SK-MEL-5 (cell line): ENCODE measurements at regions not wholly inside any gene's neighbourhood (a gene's known extent, or its start where the extent isn't known, plus 50 kb on each side); places are given as distances from the start of the nearest gene placed in this dataset.

Experiments
- DNase-seq: peaks from one replicate; pipeline ENCODE4 v3.0.0-alpha.2; 2016; ENCODE audit warnings: low read depth, low spot score
- in situ Hi-C: cut with HindIII; loops from 2 replicates; pipeline ENCODE4 v1.10.0; 2016; ENCODE audit warnings: low sequenced_read_pairs, high pct_unique_total_duplicates, low pct_unique_long_range_greater_than_20kb

DNA sequence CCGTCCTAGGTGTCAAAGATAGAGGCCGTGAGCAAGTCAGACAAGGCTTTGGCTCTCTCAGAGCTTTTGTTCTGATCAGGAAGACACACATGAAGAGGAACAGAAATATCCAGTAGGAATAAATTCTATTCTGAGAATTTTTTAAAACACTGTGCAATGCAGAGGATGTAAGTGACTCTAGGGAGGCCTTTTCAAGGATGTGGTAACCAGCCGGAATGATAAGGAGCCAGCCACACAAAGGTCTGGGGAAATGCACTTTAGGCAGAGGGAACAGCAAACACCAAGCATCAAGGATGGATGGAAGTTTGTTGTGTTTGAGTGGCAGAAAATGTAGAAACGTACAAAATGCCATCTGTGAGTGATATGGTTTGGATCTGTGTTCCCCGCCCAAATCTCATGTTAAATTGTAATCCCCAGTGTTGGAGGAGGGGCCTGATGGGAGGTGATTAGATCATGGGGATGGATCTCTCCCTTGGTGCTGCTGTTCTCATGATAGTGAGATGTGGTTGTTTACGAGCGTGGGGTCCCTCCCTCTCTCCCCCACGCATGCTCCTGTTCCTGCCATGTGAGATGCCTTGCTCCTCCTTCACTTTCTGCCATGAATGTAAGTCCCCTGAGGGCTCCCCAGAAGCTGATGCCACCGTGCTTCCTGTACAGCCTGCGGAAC, 93.6 kb upstream of the CDYL start:
- in situ Hi-C loops = no loop called here
- no peak for DNase-seq

DNA sequence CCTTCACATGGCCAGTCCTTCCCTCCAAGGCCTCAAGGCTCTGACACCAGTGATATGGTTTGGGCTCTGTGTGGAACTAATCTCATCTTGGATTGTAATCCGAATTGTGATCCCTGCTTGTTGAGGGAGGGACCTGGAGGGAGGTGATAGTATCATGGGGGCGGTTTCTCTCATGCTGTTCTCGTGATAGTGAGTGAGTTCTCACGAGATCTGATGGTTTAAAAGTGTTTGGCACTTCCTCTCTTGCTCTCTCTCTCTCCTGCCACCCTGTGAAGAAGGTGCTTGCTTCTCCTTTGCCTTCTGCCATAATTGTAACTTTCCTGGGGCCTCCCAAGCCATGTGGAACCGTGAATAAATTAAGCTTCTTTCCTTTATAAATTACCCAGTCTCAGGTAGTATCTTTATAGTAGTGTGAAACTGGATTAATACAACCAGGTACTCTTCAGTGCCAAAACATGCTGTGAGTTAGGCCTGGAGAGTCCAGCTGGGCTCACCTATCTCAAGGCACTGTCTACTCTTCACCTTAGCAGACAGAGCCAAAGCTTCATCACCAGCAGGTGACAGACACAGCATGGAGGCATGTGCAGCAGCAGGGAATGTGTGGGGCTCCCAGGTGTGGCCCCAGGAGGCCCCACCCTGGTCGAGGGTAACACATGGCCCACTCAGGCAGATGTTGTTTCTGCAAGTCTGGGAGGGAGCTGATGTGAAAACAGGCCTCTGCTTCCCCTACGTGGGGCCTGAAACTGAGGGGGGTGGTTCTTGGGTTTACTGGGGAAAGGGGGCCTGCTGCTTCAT, 97.5 kb upstream of the CDYL start:
- DNase-seq = no peak
- in situ Hi-C loops = no loop called here

DNA sequence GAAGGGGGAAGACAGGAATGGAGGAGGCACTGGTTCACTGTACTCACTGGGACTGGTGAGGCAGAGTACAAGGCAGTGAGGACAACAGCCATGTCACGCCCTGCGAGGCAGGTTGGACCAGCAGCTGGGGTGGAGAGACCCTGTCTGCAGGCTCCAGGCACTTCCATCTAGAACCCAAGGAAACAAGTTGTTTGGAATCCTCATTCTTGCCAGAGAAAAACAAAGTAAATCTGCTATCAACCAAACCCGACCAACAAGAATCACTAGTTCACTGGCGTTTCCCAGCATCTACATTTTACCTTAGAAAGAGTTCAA, 98.5 kb upstream of the CDYL start:
- DNase-seq = no peak
- in situ Hi-C loops = no loop called here

DNA sequence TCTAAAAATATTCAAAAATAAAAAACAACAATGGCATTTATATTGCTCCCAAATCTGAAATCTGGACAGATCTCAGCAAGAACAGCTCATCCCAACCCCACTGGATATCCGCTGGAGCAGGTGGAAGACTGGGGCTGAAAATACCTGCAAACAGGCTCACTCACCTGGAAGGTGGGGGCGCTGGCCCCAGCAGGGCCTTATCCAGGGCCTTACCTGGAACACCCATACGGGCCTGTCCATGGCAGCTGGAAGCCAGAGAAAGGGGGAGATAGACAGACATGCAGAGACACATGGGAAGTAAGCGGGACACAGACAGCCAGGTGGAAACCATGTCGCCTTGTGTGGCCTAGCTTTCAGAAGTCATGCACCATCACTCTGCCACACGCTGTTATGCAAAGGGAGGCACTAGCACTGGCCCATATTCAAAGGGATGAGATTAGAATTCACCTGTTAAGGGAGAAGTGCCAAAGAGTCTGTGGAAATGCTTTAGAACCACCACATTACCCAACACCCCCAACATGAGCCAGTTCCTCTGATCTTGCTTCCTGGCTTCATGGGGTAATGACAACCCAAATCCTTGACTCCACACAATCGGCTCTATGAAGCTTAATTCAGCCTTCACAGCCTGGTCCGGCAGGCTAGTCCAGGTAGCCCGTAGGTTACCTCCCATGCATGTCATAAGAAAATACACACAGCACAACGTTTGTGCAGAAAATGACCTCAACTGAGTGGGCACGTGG, 99.0 kb upstream of the CDYL start:
- no peak for DNase-seq
- in situ Hi-C loops = no loop called here

DNA sequence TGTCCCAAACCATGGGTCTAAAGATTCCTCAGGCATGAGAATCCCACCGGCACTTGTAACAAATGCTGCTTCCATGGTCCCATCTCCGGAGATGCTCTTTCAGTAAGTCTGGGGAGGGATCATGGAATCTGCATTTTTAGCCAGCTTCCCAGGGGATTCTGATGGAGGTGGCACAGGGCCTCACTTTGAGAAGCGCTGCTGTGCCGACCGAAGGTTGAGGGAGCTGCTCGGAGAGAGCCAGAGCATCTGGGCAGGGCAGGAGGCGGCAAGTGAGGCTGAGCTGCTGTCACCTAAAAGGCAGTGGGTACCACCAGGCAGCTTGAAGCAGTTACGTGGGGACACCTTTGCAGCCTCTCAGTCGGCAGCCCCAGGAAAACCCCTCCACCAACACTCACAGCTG, 100.2 kb upstream of the CDYL start:
- in situ Hi-C loops = no loop called here
- no peak for DNase-seq

DNA sequence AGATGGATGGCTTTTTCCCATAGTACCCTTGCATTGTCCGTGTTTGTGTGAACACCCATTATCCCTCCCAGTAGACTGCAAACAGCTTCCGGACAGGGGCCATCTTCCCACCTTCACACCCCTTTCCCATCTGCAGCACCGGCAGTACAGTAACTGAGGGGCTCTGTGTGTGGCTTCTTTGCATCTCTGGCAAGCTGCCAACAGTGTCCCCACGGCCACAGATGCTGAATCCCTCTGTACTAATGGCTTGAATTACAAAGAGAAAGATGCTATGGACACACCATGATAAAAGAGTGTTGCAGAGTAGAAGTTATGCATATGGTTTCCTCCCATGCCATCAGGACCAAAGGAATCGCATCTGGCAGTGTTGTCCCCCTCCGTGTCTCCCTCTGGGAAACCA, 101.1 kb upstream of the CDYL start:
- in situ Hi-C loops = no loop called here
- no peak for DNase-seq

DNA sequence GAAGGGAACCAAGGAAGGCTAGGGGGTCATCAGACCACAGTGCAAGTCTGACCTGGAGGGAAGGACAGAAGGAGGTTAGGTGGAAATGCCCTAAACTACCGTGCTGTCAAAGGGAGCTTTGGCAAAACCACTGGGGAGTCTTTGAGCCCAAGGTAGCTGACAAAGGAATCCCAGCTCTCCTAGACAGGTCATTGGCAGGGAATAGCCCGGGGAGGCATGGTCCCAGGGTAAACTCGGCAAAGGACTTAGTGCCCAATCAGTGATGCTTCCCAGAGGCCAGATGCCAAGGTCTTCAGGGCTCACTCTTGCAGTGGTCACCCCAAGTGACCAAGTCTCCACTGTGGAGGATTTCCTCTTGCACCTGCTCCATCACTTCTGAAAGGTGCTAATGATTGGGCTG, 102.3 kb upstream of the CDYL start:
- in situ Hi-C loops = no loop called here
- DNase-seq = no peak

DNA sequence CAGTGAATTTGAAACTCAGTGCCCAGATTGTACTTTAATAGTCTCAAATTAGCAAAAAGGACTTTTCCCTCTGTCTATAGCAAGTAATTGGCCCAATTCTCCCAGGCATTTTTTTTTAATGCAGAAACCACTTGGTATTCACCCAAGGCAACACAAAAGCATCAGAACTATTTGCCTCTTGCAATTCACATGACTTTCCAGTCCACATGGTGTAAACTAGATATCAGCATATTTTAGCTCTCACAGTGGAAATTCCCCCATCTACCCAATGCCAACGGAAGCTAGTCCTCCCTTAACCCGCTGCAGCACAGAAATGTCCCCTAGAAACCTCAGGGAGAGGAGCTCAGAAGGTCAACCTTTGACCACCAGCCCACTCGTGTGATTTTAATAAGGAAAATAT, 103.4 kb upstream of the CDYL start:
- no peak for DNase-seq
- in situ Hi-C loops = no loop called here

DNA sequence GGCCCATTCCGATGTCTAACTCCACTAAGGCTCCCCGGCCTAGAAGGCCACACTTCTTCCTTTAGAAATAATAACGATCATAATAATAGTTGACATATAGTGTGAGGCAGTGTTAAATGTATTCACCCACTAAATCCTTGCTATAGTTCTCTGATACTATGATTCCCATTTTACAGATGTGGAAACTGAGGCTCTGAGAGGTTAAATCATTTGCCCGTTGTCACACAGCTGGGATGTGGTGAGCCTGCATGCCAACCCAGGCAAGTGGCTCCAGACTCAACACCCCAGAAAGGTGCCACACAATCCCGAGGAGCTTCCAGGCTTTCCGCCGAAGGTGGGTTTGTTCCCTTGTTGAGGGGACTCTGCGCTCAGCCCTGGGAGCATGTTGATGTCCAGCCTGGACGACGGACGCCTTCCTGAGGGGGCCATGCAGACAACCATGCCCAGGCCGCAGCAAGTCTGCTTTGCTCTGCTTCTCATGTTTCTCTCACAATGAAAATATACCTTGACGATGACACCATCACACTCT, 104.6 kb upstream of the CDYL start:
- no peak for DNase-seq
- in situ Hi-C loops = no loop called here

DNA sequence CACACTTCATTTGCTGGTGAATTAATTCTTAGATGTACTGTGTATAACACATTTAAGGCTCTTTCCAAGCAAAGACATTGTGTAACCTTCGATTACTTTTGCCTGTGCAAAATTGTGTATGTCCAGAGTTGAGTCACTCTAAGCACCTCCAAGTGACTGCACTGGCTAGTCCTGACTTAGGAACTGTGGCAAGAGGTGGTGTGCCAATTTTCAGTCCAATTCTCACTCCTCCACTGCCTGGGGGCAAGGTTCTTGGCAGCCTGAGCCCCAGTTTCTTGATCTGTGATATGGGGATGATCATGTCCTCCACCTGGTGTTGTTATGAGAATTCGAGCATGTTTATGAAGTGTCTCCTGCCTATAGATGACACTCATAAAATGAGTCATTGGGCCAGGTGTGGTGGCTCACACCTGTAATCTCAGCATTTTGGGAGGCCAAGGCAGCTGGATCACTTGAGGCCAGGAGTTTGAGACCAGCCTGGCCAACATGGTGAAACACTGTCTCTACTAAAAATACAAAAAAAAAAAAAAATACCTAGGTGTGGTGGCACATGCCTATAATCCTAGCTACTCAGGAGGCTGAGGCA, 105.3 kb upstream of the CDYL start:
- in situ Hi-C loops = no loop called here

DNA sequence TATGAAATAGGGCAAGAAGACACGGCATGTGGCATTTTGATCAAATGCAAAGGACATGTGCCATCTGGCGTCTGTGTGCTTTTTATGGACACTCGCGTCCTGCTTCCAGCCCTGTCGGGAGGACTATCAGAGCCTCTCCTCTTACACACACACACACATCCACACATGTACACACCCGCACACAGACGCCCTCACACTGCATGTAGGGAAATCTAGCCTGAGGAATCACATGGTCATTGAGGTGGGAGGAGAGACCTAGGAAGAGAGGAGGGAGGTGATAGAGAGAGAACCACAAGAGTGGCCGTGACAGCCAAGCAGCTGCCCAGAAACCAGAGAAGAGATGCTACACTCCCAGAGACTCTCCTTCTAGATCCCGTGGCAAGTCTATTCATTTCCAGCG, 105.9 kb upstream of the CDYL start:
- in situ Hi-C loops = no loop called here
- DNase-seq = no peak

More for the DNA sequence above, 105.3 kb upstream of the CDYL start:
- no peak for DNase-seq

DNA sequence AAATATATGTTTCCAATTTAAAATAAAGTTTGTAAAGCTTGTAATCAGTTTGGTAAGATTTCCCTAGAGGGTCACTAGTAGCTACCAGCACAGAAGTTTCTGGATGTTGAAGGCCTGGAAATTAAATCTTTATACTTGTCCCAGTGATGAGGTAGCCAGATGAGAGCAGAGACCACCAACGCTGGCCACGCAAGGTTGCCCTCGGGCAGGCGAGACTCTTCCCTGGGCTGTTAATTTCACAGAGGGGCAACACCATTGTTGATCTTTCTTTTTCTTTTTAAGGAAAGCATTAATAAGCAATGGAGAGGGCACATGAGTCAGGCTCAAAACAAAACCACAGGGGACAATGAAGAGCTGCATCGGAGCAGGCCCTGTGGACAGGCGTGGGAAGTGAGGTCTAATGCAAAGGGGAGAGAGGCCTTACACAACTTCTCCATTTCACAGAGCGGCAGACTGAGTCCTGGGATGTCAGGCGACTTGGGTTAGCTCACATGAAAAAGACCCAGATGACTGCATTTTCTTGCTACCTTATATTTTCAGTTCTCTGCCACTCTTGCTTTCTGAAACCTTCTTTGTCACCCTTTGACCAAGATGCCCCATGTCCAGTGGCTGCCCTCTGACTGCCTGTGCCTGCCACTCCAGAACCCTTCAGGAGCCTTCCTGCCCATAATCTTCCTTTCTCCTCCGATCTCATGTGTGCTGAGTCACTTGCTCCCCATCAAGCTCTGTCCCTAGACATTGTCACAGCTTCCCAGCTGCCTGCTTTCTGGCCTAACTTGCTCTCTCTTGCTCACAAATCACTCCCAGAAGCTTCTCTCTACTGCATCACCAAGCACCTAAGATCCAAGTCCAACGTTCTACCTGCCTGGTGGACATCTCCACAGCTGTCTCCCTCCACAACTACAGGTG, 107.7 kb upstream of the CDYL start:
- no peak for DNase-seq
- in situ Hi-C loops = no loop called here

DNA sequence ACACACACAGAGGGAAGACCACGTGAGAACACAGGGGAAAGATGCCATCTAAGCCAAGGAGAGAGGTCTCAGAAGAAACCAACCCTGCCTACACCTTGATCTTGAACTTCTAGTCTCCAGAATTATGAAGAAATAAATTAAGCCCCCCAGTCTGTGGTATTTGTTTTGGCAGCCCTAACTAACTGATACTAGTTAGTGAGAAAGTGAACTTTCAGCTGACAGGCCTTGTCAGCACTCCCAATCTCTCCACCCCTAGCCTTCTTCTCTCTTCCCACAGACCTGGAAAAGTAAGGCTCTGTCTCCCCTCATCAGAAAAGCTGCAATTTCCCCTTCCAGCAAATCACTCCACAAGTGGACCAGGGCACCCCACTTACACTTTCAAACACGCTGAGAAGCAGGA, 108.6 kb upstream of the CDYL start:
- no peak for DNase-seq
- in situ Hi-C loops = no loop called here

DNA sequence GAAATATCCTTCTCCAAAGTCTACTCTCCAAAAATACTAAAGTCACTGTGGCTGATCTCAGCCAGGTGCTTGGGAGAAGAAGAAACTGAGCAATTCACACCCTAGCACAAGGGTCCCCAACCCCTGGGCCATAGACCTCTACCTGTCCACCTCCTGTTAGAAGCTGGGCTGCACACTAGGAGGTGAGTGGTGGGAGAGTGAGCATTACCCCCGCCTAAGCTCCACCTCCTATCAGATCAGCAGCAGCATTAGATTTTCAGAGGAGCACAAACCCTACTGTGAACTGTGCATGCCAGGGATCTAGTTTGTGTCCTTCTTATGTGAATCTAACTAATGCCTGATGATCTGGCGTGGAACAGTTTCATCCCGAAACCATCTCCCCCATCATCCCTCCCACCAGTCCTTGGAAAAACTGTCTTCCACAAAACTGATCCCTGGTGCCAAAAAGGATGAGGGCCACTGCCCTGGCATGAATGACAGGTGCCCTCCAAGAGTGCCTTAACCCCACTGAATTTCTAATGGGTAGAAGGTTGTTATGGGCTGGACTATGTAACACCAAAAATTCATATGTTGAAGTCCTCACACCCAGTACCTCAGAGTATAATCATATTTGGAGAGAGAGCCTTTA, 109.2 kb upstream of the CDYL start:
- DNase-seq = no peak
- in situ Hi-C loops = no loop called here

DNA sequence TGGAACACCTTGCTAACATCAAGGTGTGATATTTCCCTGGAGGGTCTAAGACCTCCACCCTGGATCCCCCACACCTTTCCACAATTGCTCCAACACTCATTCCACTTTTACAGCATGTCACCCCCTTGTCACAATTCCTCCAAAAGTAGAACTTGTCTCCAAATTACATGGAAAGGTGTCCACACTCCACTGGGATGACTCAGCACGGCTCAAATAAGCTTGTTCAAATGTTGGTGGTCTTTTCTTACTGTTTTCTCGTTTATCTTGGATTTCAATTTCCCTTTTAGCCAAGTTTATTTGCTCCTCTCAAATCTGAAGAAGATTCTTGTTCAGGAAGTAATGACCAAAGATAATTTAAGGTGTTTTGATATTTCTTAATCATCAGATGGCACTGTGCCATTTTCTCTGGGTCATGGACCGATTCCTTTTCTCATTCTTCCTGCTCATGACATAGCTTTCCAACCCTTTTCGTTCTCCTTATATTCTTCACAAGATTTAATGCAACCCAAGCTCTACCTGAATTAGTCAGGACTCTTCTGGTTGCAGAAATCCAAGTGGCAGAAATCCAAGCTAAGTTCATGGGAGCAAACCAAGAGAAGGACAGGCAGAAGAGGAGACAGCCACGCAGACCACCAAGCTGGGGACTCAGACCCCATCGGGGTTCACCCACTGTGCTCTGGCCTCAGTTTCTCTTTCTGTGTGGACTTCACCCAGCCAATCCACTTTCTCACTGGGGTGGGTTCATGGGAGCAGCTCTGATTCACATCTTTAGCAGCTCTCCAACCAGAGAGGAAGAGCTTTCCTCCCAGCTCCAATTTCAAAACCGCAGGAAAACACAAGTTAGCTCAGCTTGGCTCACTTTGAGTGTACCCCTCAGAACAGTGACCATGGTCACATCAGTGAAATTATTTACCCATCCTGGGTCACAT, 110.5 kb upstream of the CDYL start:
- in situ Hi-C loops = no loop called here
- no peak for DNase-seq

DNA sequence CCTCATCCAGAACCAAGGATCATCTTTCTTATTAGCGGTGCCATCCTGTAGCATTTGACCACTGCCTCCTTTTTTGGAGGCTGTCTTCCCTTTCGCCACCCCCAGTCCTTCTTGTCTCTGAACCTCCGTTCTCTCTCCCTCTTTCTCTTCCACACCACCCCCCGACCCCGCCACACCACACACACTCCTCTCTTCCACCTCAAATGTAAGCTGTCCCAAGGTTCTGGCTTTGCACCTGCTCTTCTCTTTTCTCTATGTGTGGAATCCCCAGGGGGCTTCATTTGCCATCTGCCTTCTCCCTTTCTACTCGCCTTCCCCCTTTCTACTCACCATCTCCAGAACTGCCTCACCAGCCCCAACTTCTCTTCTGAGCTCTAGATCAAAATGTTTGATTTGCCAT, 111.3 kb upstream of the CDYL start:
- in situ Hi-C loops = no loop called here
- DNase-seq = no peak
